ENCODE measurements at regions not wholly inside any gene's neighbourhood (a gene's known extent, or its start where the extent isn't known, plus 50 kb on each side); places are given as distances from the start of the nearest gene placed in this dataset.

DNA sequence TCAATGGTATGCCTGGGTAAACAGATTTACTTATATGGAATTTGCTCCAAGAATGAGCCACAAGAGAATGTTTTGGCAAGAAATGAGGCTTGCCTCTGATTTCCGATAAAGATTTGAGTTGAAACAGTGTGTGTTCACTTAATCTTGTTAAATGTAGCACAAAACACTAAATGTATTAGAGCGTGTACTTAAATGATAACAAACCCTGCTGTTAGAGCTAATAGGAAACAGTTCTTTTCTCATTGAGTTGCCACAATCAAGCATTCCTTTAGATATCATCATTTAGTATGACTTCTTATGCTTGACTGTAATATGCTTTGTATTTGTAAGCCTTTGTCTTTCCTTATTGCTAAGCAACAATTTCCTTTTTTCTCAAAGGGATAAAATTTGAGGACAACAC lies 353.6 kb upstream of the ZNF717 start:
- TF ChIP-seq POLR2A (IDR thresholded peaks at IDR 0.05; ENCODE audit: low read depth, low read length): no peak
- TF ChIP-seq POLR2AphosphoS5 (IDR thresholded peaks at IDR 0.05; ENCODE audit: low read depth, low read length): no peak
- TF ChIP-seq TAF1 (IDR thresholded peaks at IDR 0.05; ENCODE audit: borderline replicate concordance, low read depth, low read length): no peak

All from GM12892 (cell line).